GM06990 (cell line): ENCODE measurements at regions not wholly inside any gene's neighbourhood (a gene's known extent, or its start where the extent isn't known, plus 50 kb on each side); places are given as distances from the start of the nearest gene placed in this dataset.

ENCODE experiments used
- DNase-seq: peaks from one replicate; pipeline ENCODE4 v3.0.0-alpha.2; 2011; ENCODE audit not compliant: insufficient read length; ENCODE audit errors: extremely low read depth
- H3K27me3 ChIP-seq: replicated peaks from 2 replicates; pipeline ENCODE4 v1.6.0; 2011; ENCODE audit warnings: low read length; ENCODE audit not compliant: control insufficient read depth, insufficient read depth
- H3K36me3 ChIP-seq: 2 replicates; pipeline ENCODE4 v1.5.1; 2011; ENCODE audit warnings: low read length; ENCODE audit not compliant: control insufficient read depth, insufficient read depth
- H3K4me3 ChIP-seq: replicated peaks from 2 replicates; pipeline ENCODE4 v1.5.1; 2011; ENCODE audit warnings: low read depth, mild to moderate bottlenecking, control low read depth, low read length
- CTCF ChIP-seq: IDR thresholded peaks from 2 replicates; pipeline ENCODE4 v1.5.1; 2011; ENCODE audit warnings: low read length, control low read depth, mild to moderate bottlenecking, inconsistent platforms; ENCODE audit not compliant: insufficient read depth, poor library complexity, severe bottlenecking

- H3K27me3 ChIP-seq, result no peaks in the 10 kb centered on the region
- no peaks in the 10 kb centered on the region for H3K36me3 ChIP-seq
- DNase-seq, result no peak
- no peak overlapping the region for H3K4me3 ChIP-seq
- no peak for TF ChIP-seq CTCF
Measured at GRCh38 chr21:32144851-32145250, 134.0 kb downstream of the MIS18A start.

GRCh38 chr21:32143241-32143939 is 135.5 kb downstream of the MIS18A start:
- no peaks in the 10 kb centered on the region for H3K27me3 ChIP-seq
- no peak overlapping the region for H3K4me3 ChIP-seq

GRCh38 chr21:32141318-32141633 is 137.6 kb downstream of the MIS18A start:
- Histone ChIP-seq H3K4me3 (no peak overlapping the region), H3K36me3 (no peaks in the 10 kb centered on the region), H3K27me3 (no peaks in the 10 kb centered on the region)
- no peak for TF ChIP-seq CTCF
- no peak for DNase-seq

More at GRCh38 chr21:32143241-32143939, 135.5 kb downstream of the MIS18A start:
- DNase-seq, result no peak
- H3K36me3 ChIP-seq, result no peaks in the 10 kb centered on the region
- TF ChIP-seq CTCF, result no peak

- TF ChIP-seq CTCF, result no peak
- H3K27me3 ChIP-seq, result no peaks in the 10 kb centered on the region
- no peak overlapping the region for H3K4me3 ChIP-seq
- no peaks in the 10 kb centered on the region for H3K36me3 ChIP-seq
- no peak for DNase-seq
Measured at GRCh38 chr21:32140604-32141317, 138.1 kb downstream of the MIS18A start.

- Histone ChIP-seq H3K4me3 (no peak overlapping the region), H3K27me3 (no peaks in the 10 kb centered on the region), H3K36me3 (no peaks in the 10 kb centered on the region)
- no peak for DNase-seq
- TF ChIP-seq CTCF, result no peak
Measured at GRCh38 chr21:32140151-32140550, 138.7 kb downstream of the MIS18A start.
